NCI-H446 (cell line): ENCODE measurements at regions not wholly inside any gene's neighbourhood (a gene's known extent, or its start where the extent isn't known, plus 50 kb on each side); places are given as distances from the start of the nearest gene placed in this dataset.

Experiments
- DNase-seq, 2 experiments: peaks; one replicate each; lab custom pipeline; 2025; lab: John Stamatoyannopoulos, UW

DNA sequence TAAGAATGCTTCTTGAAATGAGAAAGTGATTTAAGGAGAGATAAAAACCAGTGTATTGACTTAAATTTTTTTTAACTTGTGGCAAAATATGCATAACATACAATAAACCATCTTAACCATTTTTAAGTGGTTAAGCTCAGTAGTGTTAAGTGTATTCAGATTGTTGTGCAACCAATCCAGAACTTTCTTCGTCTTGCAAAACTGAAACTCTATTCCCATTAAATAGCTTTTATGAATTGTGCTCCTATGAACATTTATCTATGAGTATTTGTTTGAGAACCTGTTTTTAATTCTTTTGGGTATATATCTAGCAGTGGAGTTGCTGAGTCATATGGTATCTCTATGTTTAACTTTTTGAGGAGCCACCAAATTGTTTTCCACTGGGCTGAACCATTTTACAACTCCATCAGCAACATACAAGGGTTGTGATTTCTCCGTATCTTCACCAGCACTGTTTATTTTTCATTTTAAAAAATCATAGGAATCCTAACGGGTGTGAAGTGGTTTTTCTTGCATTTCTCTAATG lies 76.6 kb upstream of the ACTBL2 start:
- no peak for DNase-seq

DNA sequence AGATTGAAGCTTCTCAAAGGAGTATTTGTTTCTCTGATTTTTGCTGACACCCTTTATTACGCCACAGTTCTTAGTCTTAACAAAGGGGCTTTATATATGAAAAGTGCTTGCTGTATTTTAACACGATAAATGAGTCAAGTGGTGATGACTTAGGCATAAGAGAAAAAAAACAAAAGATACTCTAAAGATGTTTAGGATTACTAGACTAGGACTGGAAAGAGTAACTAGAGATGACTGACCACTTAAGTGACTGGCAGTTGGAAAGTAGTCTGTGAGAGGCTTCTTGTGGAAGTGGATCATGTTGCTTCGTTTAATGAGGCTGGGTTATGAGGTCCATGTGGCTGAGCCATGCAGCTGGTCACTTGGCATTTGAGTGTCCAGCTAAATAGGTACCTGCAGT lies 69.4 kb upstream of the ACTBL2 start:
- no peak for DNase-seq

DNA sequence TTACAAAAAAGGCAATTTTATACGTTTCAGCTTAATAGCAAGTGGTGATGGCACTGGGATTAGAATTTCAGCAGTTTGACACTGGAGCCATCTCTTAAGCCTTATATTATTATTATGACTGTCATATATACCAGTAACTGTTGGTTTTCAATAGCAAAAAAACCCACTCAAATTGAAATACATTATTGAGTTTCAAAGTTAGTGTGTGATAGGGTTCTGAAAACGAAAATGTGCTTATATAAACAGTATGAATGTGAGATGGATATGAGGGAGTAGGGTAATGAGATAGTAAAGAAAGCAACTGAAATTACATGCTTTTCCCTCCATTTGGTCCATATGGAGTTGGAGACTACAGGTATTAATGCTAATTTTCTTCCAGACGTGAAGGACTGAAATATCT lies 68.6 kb upstream of the ACTBL2 start:
- no peak for DNase-seq

DNA sequence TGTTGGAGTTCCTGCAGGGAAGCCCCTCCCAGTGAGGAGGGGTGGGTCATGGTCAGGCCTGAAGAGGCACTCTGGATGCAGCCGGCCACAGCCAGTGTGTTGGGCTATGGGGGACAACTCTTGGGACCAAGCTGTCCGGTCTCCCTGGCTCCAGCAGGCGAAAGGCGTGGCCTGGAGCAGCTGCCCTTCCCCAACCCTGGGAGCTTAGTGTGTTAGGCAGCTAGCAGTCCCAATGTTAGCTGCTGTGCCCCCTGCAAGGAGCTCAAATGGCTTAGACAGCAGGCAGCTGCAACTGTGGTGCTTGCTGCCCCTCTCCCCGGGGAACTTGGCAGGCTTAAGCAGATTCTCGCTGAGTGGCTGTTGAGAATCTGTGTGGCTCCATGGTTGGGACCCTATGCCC lies 67.5 kb upstream of the ACTBL2 start:
- no peak for DNase-seq

DNA sequence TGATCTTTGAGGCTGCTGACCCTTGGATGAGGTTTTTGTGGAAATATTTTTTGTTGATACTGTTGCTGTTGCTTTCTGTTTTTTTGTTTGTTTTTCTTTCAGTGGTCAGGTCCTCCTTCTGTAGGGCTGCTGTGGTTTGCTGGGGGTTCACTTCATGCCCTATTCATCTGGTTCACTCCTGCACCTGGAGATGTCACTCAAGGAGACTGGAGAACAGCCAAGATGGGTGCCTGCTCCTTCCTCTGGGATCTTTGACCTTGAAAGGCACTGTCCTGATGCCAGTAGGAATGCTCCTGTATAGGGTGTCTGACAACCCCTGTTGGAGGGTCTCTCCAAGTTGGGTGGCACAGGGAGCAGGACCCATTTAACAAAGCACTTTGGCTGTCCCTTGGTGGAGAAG lies 67.0 kb upstream of the ACTBL2 start:
- no peak for DNase-seq

DNA sequence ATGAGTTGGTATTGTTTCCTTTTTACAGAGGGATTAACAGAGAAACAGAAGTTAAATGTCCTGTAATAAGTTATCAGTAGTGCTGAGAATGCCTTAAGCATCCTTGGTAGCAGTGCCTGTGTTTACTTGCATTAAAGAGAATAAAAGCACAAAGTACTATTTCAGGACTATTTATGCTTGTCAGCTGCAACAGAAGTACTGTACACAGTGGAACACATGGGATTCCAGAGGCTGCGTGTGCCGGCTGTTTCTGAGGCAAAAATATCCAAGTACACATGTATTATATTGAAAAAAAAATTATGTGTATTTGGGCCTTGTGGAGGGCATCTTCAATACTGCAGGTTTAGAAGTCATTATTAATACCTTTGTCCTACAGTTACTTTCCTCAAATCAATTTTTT lies 58.2 kb upstream of the ACTBL2 start:
- no peak for DNase-seq

DNA sequence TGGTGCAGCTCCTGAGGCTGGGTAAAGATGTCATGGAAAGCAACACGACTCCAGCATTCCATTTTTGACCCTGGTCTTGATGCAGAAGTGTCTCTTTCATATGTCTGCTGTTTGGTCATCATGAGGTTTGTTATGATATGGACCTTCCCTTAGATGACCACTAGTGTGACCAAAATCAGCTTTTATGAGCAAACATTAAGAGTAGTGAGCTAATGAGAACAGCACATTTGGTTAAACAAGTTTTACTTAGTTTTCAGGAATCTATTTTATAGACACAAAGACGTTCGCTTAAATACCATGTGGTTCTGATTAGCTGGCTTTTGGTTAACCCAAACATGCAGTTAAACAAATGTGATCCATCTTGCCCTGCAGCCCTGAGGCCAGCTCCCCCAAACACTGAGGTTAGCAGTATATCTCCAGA lies 56.7 kb upstream of the ACTBL2 start:
- no peak for DNase-seq

DNA sequence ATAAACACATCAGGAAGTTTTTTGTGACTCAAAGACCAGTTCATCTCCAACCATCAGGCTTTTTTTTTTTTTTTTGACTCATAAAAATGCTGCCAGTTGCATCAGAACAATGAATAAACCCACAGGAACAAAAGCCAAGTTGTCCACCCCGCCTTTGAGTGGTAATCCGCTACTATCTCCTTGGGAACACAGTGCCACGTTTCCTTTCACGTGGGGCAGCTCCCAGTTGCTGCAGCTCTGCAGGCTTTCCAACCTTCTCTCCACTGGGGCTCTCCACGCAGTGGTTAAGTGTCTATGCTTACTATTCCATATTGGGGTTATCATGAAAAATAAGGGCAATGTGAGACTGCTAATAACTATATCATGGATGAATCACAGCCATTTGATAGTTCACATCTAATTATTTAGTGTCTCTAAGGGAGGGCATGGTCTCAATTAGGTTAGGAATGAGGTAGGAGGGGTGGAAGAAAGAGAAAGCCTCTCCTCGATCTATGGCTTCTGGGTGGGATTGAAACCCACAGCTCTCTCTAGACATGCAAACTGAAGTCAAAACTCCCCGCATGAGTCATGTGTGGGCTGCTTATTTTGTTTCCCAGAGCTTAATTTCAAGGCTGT lies 55.8 kb upstream of the ACTBL2 start:
- DNase-seq = no peak

DNA sequence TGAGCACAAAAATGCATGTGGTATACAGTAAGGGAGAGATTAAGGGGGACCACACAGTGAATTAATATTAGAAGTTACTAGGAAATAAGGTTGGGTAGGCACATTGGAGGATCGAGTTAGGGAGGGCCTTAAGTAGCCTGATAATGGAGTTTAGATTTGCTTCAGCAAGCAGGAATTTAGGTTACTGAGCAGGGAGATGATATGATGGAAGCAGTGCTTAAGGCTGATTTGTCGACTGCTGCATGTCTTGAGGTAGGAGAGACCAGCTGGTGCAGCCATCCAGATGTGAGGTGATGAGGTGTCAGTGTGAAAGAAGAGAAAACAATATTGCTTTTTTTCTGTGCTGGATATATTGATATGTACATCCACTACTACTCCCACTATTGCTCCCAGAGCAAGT lies 55.2 kb upstream of the ACTBL2 start:
- no peak for DNase-seq

DNA sequence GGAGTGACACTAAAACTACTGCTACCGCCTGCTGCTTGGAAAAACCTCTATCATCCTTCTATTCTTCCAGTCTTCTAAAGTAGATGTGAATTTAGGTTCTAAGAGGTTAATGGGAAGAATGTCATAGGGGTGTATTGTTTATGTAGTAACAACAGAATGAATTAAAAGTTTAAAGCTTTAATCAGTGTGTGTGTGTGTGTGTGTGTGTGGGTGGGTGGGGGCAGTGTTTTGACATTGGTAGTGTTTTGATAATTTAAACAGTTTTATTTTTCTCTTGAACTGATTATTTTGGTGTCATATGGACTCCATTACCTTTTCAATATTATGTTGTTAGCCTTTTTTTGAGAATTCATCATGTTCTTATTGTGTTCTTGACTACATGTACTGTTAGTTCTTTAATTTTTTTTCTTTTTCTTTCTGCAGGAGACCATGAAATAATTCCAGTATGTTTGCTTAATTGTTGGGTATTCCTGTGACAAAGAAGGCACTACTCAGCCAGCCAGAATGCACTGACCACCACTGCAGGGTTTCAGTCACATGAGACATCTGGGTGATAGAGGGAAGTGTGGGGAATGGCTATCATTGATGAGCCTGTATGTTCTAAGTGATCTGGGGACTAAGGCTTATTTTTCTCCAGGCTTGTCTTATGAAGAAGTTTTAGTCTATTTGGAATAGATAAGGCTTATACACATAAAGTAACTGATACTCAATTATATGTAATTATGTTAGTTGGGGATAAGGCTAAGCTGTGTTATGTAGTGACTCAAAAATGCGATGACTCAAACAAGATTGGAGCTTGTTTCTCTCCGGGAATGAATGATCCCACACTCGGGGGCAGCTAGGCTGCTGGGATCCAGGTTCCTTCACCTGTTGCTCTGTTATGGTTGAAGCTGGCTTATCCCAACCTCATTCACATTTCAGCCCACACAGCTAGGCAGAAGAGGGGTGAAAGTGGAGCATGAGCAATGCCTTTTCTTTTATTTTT lies 50.2 kb upstream of the ACTBL2 start:
- DNase-seq = peak in 1 of 2 experiments; percentile 0
